ENCODE measurements at regions not wholly inside any gene's neighbourhood (a gene's known extent, or its start where the extent isn't known, plus 50 kb on each side); places are given as distances from the start of the nearest gene placed in this dataset.

- no peak for TF ChIP-seq CTCF (conservative IDR thresholded peaks at IDR 0.05; ENCODE audit: low read depth, low read length)
- no peak overlapping the region for H3K4me3 ChIP-seq (ENCODE audit: low read depth, low read length)
- no peak for DNase-seq (ENCODE audit: low read depth)
Observed at GRCh38 chr21:41653243-41653953, 113.5 kb downstream of the RIPK4 start.

DNA sequence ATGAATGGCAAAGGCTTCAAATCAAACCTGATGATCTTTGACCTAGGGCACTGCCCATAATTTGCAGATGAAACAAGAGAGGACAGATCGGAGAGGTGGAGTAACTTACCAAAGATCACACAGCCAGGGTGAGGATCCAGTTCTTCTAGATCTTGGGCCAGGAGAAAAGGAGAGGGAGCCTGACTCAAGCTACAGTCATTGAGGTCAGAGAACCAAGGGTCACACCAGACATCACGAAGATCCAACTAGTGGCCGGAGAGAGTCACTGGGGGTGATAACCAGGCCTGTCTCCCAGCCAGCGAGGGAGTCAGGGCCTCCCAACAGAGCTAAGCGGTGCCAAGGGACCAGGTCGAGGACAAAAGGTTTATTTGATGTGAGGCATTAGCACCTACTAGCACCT lies 115.0 kb downstream of the RIPK4 start:
- DNase-seq (ENCODE audit: low read depth) = no peak
- TF ChIP-seq CTCF (conservative IDR thresholded peaks at IDR 0.05; ENCODE audit: low read depth, low read length) = no peak
- H3K4me3 ChIP-seq (ENCODE audit: low read depth, low read length) = no peak overlapping the region

DNA sequence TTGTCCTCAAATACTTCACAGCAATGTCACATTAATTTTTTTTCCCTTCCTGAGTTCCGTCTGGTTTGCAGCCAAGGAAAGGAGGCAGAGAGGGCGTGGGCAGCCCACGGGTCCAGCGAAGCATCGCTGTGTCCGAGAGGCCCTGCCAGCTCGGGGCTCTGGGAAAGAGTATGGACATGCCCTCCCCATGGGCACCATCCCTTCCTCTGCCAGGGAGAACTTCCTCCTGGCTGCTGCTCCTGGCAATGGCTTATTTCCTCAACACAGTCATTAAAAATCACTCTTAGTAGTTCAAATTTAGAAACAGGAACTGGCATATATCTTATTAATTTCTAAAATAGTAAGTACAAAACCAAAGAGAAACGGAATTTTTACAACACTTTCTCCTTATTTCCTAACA lies 115.4 kb downstream of the RIPK4 start:
- H3K4me3 ChIP-seq (ENCODE audit: low read depth, low read length) = no peak overlapping the region
- TF ChIP-seq CTCF (conservative IDR thresholded peaks at IDR 0.05; ENCODE audit: low read depth, low read length) = no peak
- no peak for DNase-seq (ENCODE audit: low read depth)

GRCh38 chr21:41650526-41651145 lies 116.2 kb downstream of the RIPK4 start:
- H3K4me3 ChIP-seq (ENCODE audit: low read depth, low read length) = no peak overlapping the region
- TF ChIP-seq CTCF (conservative IDR thresholded peaks at IDR 0.05; ENCODE audit: low read depth, low read length) = no peak
- no peak for DNase-seq (ENCODE audit: low read depth)

DNA sequence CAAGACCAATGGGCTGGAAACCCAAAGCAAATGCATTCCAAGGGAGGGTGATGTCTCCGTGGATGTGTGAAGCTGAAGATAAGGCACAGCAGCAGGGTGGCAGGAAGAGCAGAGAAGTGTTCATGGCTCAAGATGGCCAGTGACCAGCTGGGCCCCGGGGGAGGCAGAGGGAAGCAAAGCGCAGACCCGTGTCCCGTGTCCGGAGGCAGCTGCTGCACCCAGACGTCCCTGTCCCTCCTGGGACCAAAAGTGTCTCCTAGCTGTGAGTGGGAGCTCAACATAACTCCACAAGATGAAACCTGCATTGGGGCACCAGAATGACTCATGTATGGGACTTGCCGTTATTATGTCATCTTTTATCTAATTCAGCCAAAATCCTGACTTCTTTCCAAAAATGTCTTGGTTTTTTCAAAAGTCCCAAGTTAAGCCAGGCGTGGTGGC lies 118.2 kb downstream of the RIPK4 start:
- no peak for DNase-seq (ENCODE audit: low read depth)
- no peak for TF ChIP-seq CTCF (conservative IDR thresholded peaks at IDR 0.05; ENCODE audit: low read depth, low read length)
- no peak overlapping the region for H3K4me3 ChIP-seq (ENCODE audit: low read depth, low read length)

- DNase-seq (ENCODE audit: low read depth) = no peak
- no peak for TF ChIP-seq CTCF (conservative IDR thresholded peaks at IDR 0.05; ENCODE audit: low read depth, low read length)
- no peak overlapping the region for H3K4me3 ChIP-seq (ENCODE audit: low read depth, low read length)
Observed at GRCh38 chr21:41647806-41648561, 118.9 kb downstream of the RIPK4 start.
